NB4 (cell line): ENCODE measurements at regions not wholly inside any gene's neighbourhood (a gene's known extent, or its start where the extent isn't known, plus 50 kb on each side); places are given as distances from the start of the nearest gene placed in this dataset.
"Not testable (repeated sequence)": the region's sequence is repeated elsewhere in the genome, so short reads cannot be mapped to it uniquely, and the experiment has no call there.

Experiments used
- CTCF ChIP-seq: IDR thresholded peaks from one replicate; pipeline ENCODE4 v1.5.1; 2012; ENCODE audit warnings: low read depth, low read length
- MAX ChIP-seq: IDR thresholded peaks from 2 replicates; pipeline ENCODE4 v1.6.1; 2011; ENCODE audit warnings: low read depth, low read length

GRCh38 chr3:28156599-28156998 is 84.8 kb upstream of the CMC1 start:
- TF ChIP-seq CTCF, MAX: not testable (repeated sequence)
